Hepatocyte (in vitro differentiated cells): ENCODE measurements at regions not wholly inside any gene's neighbourhood (a gene's known extent, or its start where the extent isn't known, plus 50 kb on each side); places are given as distances from the start of the nearest gene placed in this dataset.

Source experiments
- DNase-seq: peaks from one replicate; pipeline ENCODE4 v3.0.0-alpha.2; 2016; ENCODE audit warnings: low spot score
- H2AFZ ChIP-seq: fragments of 200-600 bp; sonication (generic); 2 replicates; pipeline ENCODE4 v1.6.0; 2016; ENCODE audit warnings: antibody characterized with exemption, mild to moderate bottlenecking
- H3K27ac ChIP-seq: fragments of 200-600 bp; sonication (generic); 2 replicates; pipeline ENCODE4 v1.5.1; 2016; ENCODE audit warnings: mild to moderate bottlenecking
- H3K27me3 ChIP-seq: fragments of 200-600 bp; sonication (generic); 2 replicates; pipeline ENCODE4 v1.6.1; 2016
- H3K36me3 ChIP-seq: fragments of 200-600 bp; sonication (generic); replicated peaks from 2 replicates; pipeline ENCODE4 v1.5.1; 2016; ENCODE audit warnings: low read depth; ENCODE audit not compliant: insufficient read depth
- H3K4me1 ChIP-seq: fragments of 200-600 bp; sonication (generic); 2 replicates; pipeline ENCODE4 v1.5.1; 2016; ENCODE audit warnings: mild to moderate bottlenecking, moderate library complexity; ENCODE audit not compliant: insufficient read depth
- H3K4me2 ChIP-seq: fragments of 200-600 bp; sonication (generic); 2 replicates; pipeline ENCODE4 v1.6.0; 2016
- H3K4me3 ChIP-seq: fragments of 200-600 bp; sonication (generic); 2 replicates; pipeline ENCODE4 v1.5.1; 2016; ENCODE audit warnings: mild to moderate bottlenecking
- H3K79me2 ChIP-seq: fragments of 200-600 bp; sonication (generic); 2 replicates; pipeline ENCODE4 v1.6.0; 2017; ENCODE audit warnings: mild to moderate bottlenecking
- H3K9me2 ChIP-seq: fragments of 200-600 bp; sonication (generic); replicated peaks from 2 replicates; pipeline ENCODE4 v1.6.0; 2017; ENCODE audit warnings: mild to moderate bottlenecking; ENCODE audit not compliant: insufficient read depth
- H3K9me3 ChIP-seq: fragments of 200-600 bp; sonication (generic); 2 replicates; pipeline ENCODE4 v1.5.1; 2016; ENCODE audit warnings: low read depth, mild to moderate bottlenecking
- H4K20me1 ChIP-seq: fragments of 200-600 bp; sonication (generic); 2 replicates; pipeline ENCODE4 v1.6.0; 2016; ENCODE audit warnings: mild to moderate bottlenecking; ENCODE audit not compliant: insufficient read depth, poor library complexity, severe bottlenecking
- CTCF ChIP-seq: fragments of 200-600 bp; sonication (generic); IDR thresholded peaks from 2 replicates; pipeline ENCODE4 v1.5.1; 2016; ENCODE audit warnings: antibody characterized with exemption, mild to moderate bottlenecking; ENCODE audit not compliant: poor library complexity
- EZH2 ChIP-seq: fragments of 200-600 bp; sonication (generic); IDR thresholded peaks from 2 replicates; pipeline ENCODE4 v1.6.1; 2016; ENCODE audit warnings: antibody characterized with exemption, mild to moderate bottlenecking, borderline replicate concordance
- EZH2phosphoT487 ChIP-seq: fragments of 200-600 bp; sonication (generic); IDR thresholded peaks from one replicate; pipeline ENCODE4 v1.6.1; 2018; ENCODE audit warnings: antibody characterized with exemption, mild to moderate bottlenecking, low read depth, moderate library complexity; ENCODE audit not compliant: unreplicated experiment, severe bottlenecking
- WGBS: methylation state at CpG from one replicate; pipeline ENCODE4 v1.1.6; 2016; ENCODE audit warnings: low lambda C conversion rate; ENCODE audit errors: missing lambda C conversion rate; 5-methylcytosine and 5-hydroxymethylcytosine counted together

DNA sequence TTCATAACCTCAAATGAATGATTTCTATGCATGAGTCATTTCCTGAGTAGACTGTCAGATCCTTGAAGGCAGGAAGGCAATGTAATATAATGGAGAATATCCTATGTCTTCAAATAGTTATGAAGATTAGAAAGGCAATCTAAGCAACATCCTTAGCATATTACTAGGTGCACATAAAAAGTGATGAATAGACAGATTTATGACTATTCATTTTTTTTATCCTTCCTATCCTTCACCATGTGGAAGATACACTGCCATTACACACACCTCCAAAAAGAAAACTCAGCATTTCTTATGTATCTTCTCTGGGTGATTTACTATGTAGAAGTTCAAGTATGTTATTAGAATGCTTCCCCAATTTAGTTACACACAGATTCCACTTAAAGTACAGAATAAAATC lies 126.4 kb upstream of the MAF start:
- H3K9me2 ChIP-seq, result no peaks in the 10 kb centered on the region
- TF ChIP-seq EZH2phosphoT487 (no peak), CTCF (no peak), EZH2 (no peak)
- H3K79me2 ChIP-seq, result no peaks in the 10 kb centered on the region
- no peaks in the 10 kb centered on the region for H3K36me3 ChIP-seq
- no peaks in the 10 kb centered on the region for H3K27me3 ChIP-seq
- peaks cover 19% of the 10 kb centered on the region for H3K4me1 ChIP-seq
- H3K9me3 ChIP-seq, result no peaks in the 10 kb centered on the region
- H3K4me2 ChIP-seq, result no peak overlapping the region
- DNase-seq, result no peak
- no peaks in the 10 kb centered on the region for H4K20me1 ChIP-seq
- H3K4me3 ChIP-seq, result no peak overlapping the region
- no peak overlapping the region for H3K27ac ChIP-seq
- no peak overlapping the region for H2AFZ ChIP-seq

DNA sequence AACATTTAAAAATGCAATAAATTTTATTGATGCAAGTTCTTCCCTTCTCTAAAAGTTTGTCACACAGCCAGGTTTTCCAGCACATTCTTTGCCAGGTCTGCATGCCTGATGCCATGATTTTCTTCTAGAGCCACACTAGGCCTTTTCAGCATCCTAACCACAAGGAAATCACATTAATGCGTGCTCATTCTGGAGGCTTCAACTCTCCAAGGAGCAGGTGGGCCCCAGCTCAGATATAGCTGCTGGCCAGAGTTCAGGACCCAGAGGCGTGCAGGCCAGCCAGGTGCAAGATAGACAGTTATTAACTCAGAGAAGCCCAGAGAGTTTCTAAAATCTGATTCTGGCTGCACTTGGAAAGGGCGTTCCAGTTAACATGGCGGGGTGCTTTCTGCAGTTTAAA lies 124.5 kb upstream of the MAF start:
- H3K4me2 ChIP-seq, result no peak overlapping the region
- H3K4me3 ChIP-seq, result no peak overlapping the region
- no peak for TF ChIP-seq EZH2
- TF ChIP-seq EZH2phosphoT487, result no peak
- TF ChIP-seq CTCF, result no peak
- no peaks in the 10 kb centered on the region for H3K9me2 ChIP-seq
- H3K27me3 ChIP-seq, result no peaks in the 10 kb centered on the region
- H3K4me1 ChIP-seq, result peaks cover 23% of the 10 kb centered on the region
- H2AFZ ChIP-seq, result no peak overlapping the region
- H3K36me3 ChIP-seq, result no peaks in the 10 kb centered on the region
- H3K27ac ChIP-seq, result peak overlapping the region; percentile 64
- no peaks in the 10 kb centered on the region for H3K9me3 ChIP-seq
- 86% methylated on average over 4 of the region's 4 CpGs for WGBS
- DNase-seq, result no peak
- no peaks in the 10 kb centered on the region for H3K79me2 ChIP-seq
- H4K20me1 ChIP-seq, result no peaks in the 10 kb centered on the region

- Histone ChIP-seq H2AFZ (no peak overlapping the region), H3K9me3 (no peaks in the 10 kb centered on the region), H3K4me3 (no peak overlapping the region), H4K20me1 (no peaks in the 10 kb centered on the region), H3K4me1 (peaks cover 23% of the 10 kb centered on the region), H3K36me3 (no peaks in the 10 kb centered on the region), H3K9me2 (no peaks in the 10 kb centered on the region), H3K27me3 (no peaks in the 10 kb centered on the region), H3K27ac (peak overlapping the region; percentile 64), H3K4me2 (peak overlapping the region; percentile 33), H3K79me2 (no peaks in the 10 kb centered on the region)
- 59% methylated on average over 8 of the region's 8 CpGs for WGBS
- no peak for TF ChIP-seq EZH2
- TF ChIP-seq EZH2phosphoT487, result no peak
- TF ChIP-seq CTCF, result no peak
- peak; percentile 74 for DNase-seq
Measured at GRCh38 chr16:79723583-79724168, 123.1 kb upstream of the MAF start.

DNA sequence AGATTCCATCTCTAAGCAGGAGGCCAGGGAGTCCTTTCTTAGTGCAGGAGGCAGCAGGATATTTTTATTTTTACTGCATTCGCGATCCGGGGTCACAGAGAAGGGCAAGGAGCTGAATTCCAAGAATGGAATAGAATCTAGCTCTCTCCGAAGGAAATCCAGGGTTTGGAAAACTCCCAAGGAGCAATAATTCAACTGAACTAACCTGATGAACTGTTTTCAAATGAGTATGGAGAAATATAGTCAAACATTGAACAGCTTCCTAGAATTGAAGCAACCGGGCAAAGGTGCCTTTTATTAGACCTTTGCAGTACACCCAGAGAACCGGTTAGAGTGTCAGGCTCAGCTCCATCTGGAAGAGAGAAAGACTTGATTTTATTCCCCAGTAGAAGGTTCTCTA lies 120.7 kb upstream of the MAF start:
- Histone ChIP-seq H3K4me1 (peaks cover 43% of the 10 kb centered on the region), H4K20me1 (no peaks in the 10 kb centered on the region), H3K9me3 (no peaks in the 10 kb centered on the region), H3K4me2 (no peak overlapping the region), H3K4me3 (no peak overlapping the region), H3K27me3 (no peaks in the 10 kb centered on the region), H3K36me3 (no peaks in the 10 kb centered on the region), H3K79me2 (no peaks in the 10 kb centered on the region), H3K27ac (peak overlapping the region; percentile 79), H2AFZ (no peak overlapping the region), H3K9me2 (no peaks in the 10 kb centered on the region)
- 61% methylated on average over 6 of the region's 6 CpGs for WGBS
- DNase-seq, result peak; percentile 50
- TF ChIP-seq EZH2 (no peak), CTCF (no peak), EZH2phosphoT487 (no peak)
